Endothelial cell (in vitro differentiated cells): ENCODE measurements at regions not wholly inside any gene's neighbourhood (a gene's known extent, or its start where the extent isn't known, plus 50 kb on each side); places are given as distances from the start of the nearest gene placed in this dataset.

Experiments used
- DNase-seq: peaks from one replicate; pipeline ENCODE4 v3.0.0; 2021; ENCODE audit warnings: low spot score
- H3K27ac Mint-ChIP-seq: one replicate; pipeline ENCODE4 v1.8.0; 2021; ENCODE audit warnings: mixed read lengths, inconsistent platforms; ENCODE audit not compliant: unreplicated experiment
- H3K27me3 Mint-ChIP-seq: one replicate; pipeline ENCODE4 v1.8.0; 2021; ENCODE audit warnings: mild to moderate bottlenecking, moderate library complexity, mixed read lengths, inconsistent platforms; ENCODE audit not compliant: unreplicated experiment
- H3K36me3 Mint-ChIP-seq: one replicate; pipeline ENCODE4 v1.8.0; 2021; ENCODE audit warnings: mild to moderate bottlenecking, low read depth, mixed read lengths, inconsistent platforms; ENCODE audit not compliant: unreplicated experiment
- H3K4me1 Mint-ChIP-seq: one replicate; pipeline ENCODE4 v1.8.0; 2021; ENCODE audit warnings: mild to moderate bottlenecking, mixed read lengths, inconsistent platforms; ENCODE audit not compliant: unreplicated experiment
- H3K4me3 Mint-ChIP-seq: one replicate; pipeline ENCODE4 v1.8.0; 2021; ENCODE audit warnings: mild to moderate bottlenecking, mixed read lengths, inconsistent platforms; ENCODE audit not compliant: unreplicated experiment
- H3K9me3 Mint-ChIP-seq: one replicate; pipeline ENCODE4 v1.8.0; 2021; ENCODE audit warnings: mixed read lengths, inconsistent platforms; ENCODE audit not compliant: unreplicated experiment
- TF ChIP-seq, protein P1 (sequence below): fragments of 200-600 bp; sonication (generic); IDR thresholded peaks from one replicate; pipeline ENCODE4 v1.5.0; 2021; ENCODE audit warnings: antibody characterized with exemption; ENCODE audit not compliant: unreplicated experiment

DNA sequence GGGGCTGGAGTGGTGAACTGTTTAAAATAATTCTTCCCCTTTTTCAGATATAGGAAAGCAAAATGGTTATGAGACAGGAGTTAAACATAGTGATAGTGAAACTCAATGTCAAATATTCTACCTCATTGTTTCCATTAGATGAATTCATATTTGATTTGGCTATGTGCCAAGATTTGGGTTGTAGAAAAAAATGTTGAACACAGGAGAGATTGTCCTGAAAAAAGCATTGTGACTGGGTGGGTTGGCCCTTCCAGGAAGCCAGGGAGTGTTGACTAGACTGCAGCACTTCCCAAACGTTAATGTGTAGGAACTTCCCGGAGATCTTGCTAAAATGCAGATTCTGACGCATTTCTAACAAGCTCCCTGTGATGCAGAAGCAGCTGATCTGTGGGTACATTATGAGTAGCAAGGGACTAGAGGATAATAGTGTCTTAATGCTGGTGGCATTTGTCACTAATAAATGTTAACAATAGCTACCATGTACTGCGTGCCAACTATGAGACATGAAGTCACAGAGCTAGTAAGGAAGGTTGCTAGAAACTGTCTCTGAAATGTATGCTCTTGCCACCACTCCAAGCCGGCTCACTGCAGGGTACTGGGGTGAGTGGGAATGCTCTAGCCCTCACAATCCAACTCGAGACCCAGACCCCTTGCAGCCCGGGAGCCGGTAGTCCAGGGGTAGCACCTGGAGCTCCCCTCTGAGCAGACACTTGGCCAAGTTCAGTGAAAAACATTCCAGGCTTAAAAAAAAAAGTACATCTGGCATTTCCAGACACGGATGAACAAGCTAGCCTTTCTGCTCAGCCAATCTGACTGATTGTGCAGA is 120.6 kb downstream of the CD47 start:
- Mint-ChIP-seq H3K4me3 (no peak overlapping the region), H3K27me3 (no peaks in the 10 kb centered on the region), H3K9me3 (no peaks in the 10 kb centered on the region), H3K4me1 (peaks cover 5% of the 10 kb centered on the region), H3K36me3 (no peaks in the 10 kb centered on the region), H3K27ac (no peak overlapping the region)
- DNase-seq = no peak
- TF ChIP-seq, protein P1, sequence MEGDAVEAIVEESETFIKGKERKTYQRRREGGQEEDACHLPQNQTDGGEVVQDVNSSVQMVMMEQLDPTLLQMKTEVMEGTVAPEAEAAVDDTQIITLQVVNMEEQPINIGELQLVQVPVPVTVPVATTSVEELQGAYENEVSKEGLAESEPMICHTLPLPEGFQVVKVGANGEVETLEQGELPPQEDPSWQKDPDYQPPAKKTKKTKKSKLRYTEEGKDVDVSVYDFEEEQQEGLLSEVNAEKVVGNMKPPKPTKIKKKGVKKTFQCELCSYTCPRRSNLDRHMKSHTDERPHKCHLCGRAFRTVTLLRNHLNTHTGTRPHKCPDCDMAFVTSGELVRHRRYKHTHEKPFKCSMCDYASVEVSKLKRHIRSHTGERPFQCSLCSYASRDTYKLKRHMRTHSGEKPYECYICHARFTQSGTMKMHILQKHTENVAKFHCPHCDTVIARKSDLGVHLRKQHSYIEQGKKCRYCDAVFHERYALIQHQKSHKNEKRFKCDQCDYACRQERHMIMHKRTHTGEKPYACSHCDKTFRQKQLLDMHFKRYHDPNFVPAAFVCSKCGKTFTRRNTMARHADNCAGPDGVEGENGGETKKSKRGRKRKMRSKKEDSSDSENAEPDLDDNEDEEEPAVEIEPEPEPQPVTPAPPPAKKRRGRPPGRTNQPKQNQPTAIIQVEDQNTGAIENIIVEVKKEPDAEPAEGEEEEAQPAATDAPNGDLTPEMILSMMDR = no peak

DNA sequence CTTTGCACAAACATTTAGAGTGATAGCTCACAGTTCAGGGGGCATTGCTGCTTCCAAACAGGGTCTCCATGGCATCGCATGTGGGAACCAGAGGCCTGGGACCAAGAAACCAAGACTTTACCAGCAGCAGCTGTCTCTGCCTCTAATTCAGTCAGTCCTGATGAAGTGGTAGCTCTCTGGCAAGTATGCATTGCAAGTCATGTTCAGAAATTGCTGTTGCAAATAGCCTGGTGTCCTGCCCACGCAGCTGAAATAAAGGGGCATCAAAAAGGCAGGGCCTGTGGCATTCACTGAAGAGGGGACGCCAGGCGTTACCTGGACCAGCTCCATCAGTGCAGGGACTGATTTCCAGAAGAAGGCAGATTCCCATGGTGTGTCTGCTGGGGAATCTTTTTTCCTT is 121.3 kb downstream of the CD47 start:
- no peaks in the 10 kb centered on the region for H3K36me3 Mint-ChIP-seq
- H3K27ac Mint-ChIP-seq = no peak overlapping the region
- DNase-seq = no peak
- H3K9me3 Mint-ChIP-seq = no peaks in the 10 kb centered on the region
- no peak overlapping the region for H3K4me3 Mint-ChIP-seq
- H3K27me3 Mint-ChIP-seq = no peaks in the 10 kb centered on the region
- peaks cover 5% of the 10 kb centered on the region for H3K4me1 Mint-ChIP-seq
- TF ChIP-seq, protein P1 = no peak

DNA sequence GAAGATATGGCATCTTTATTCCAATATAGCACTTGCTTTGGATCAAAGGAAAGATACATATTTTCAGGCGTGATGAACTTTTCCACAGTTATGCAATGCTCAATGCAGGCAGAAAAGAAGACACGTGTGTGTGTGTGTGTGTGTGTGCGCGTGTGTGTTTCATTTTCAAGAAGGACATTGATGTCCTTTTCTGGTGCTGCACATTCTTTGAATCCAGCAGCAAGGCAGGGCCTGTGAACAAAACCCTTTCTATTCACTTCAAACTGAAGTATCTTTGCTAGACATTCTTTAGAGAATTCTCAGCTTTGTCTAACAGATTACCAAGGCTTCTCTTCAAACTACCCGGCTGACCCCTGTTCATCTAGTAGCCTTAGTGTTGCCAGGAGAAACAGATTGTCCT is 124.6 kb downstream of the CD47 start:
- no peak overlapping the region for H3K27ac Mint-ChIP-seq
- no peaks in the 10 kb centered on the region for H3K9me3 Mint-ChIP-seq
- peaks cover 5% of the 10 kb centered on the region for H3K4me1 Mint-ChIP-seq
- TF ChIP-seq, protein P1 = no peak
- no peaks in the 10 kb centered on the region for H3K36me3 Mint-ChIP-seq
- H3K4me3 Mint-ChIP-seq = no peak overlapping the region
- no peaks in the 10 kb centered on the region for H3K27me3 Mint-ChIP-seq
- no peak for DNase-seq

DNA sequence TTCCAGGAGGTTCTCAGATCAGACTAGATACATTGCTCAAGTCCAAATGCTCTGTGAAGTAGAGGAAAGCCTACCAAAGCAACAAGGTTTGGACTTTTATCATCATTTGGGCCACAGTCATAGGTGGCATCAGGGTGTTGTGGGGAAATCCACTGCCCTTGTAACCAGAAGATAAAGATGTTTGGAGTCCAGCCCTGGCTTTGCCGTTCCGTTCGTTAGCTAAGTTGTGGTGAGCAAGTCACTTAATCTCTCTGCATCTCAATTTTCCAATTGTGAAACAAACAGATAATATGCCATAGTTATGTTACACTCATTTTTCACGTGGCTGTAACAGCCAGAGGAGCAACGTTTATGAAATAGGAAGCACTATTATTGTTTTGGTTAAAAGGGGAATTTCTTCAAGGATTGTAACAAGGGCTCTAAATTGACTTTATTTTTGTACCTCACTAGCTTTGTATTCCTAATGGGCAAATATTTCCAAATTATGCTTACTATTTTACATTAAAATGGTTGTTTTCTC is 125.6 kb downstream of the CD47 start:
- TF ChIP-seq, protein P1 = no peak
- no peaks in the 10 kb centered on the region for H3K9me3 Mint-ChIP-seq
- peaks cover 5% of the 10 kb centered on the region for H3K4me1 Mint-ChIP-seq
- no peaks in the 10 kb centered on the region for H3K36me3 Mint-ChIP-seq
- no peak overlapping the region for H3K4me3 Mint-ChIP-seq
- no peak for DNase-seq
- no peaks in the 10 kb centered on the region for H3K27me3 Mint-ChIP-seq
- no peak overlapping the region for H3K27ac Mint-ChIP-seq

DNA sequence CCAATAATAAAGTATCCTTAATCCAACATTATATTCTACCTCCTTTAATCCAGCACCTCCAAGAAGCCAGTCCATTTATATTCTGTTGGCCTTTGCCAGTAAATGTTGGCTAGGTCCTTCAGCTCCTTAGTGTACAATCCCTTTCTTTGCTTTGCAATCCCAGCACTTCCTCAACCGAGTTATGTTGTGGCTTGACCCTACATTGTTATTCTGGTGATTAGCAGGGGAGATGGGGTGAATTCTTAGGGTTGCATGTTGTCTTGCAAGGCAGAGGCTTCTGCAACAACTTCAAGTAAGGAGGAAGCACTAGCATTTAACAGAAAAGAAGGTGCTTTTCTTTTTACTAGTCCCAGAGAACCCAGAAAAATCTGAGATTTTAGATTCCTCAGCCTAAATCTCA is 127.2 kb downstream of the CD47 start:
- H3K27me3 Mint-ChIP-seq = peaks cover 3% of the 10 kb centered on the region
- peaks cover 15% of the 10 kb centered on the region for H3K4me1 Mint-ChIP-seq
- TF ChIP-seq, protein P1 = no peak
- no peaks in the 10 kb centered on the region for H3K36me3 Mint-ChIP-seq
- no peaks in the 10 kb centered on the region for H3K9me3 Mint-ChIP-seq
- H3K27ac Mint-ChIP-seq = no peak overlapping the region
- H3K4me3 Mint-ChIP-seq = no peak overlapping the region
- no peak for DNase-seq
